Putamen (tissue), 1 donor: ENCODE measurements at regions not wholly inside any gene's neighbourhood (a gene's known extent, or its start where the extent isn't known, plus 50 kb on each side); places are given as distances from the start of the nearest gene placed in this dataset.
"Not testable (repeated sequence)": the region's sequence is repeated elsewhere in the genome, so short reads cannot be mapped to it uniquely, and the experiment has no call there.

Source experiments
- DNase-seq: peaks from one replicate; pipeline ENCODE4 v3.0.0-alpha.2; 2016; ENCODE audit warnings: low spot score

DNA sequence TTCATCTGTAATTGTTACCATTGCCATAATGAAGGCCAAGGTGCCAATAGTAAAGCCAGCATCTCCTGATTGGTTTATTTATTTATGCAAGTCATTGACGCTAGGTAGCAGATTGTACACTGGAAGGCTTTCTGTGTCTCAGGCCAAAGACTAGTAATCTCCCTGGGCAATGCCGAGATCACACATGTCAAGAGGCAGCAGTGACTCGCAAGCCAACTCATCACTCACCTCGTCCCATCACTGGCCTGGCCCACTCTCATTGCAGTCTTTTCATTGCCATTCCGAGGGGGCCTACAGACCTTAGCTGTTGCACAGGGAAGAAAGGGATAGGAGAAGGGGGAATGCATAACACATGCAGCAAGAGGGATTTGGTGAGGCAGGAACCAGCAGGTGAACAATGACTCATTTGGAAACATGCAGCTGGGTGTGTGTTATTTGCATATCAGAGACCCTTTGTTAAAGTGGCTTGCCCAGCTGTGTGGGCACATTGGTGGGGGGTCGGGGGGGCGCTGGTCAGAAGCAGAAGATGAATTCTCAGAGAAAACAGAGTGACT is 448.7 kb upstream of the HNRNPA3 start:
- no peak for DNase-seq

- no peak for DNase-seq
These were observed 447.7 kb upstream of the HNRNPA3 start for GRCh38 chr2:176764921-176765320.

GRCh38 chr2:176766005-176766404 is 446.6 kb upstream of the HNRNPA3 start:
- DNase-seq, result no peak

- DNase-seq, result no peak
These were observed 444.4 kb upstream of the HNRNPA3 start for GRCh38 chr2:176768185-176768584.

DNA sequence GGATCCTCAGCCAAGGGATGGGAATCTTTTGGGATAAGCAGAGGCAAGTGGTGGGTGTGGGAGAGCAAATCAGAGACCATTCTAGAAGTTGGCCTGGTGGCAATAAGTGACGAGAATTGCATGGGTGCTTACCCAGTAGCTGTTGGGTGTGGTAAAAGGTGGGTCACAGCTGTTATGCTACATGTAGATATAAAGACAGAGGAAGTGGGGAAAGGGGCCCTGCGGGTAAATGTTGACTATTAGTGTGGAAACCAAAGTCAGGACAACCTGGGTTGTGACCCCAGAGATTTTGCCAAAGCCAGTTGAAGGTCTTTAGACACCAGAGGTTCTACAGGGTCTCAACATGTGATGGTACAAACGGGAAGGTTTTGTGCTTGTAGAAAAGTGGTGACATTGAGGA is 443.6 kb upstream of the HNRNPA3 start:
- DNase-seq, result no peak

- DNase-seq, result no peak
These were observed 442.9 kb upstream of the HNRNPA3 start for GRCh38 chr2:176769499-176770370.

GRCh38 chr2:176772816-176773215 is 439.8 kb upstream of the HNRNPA3 start:
- no peak for DNase-seq

- DNase-seq, result no peak
These were observed 437.7 kb upstream of the HNRNPA3 start for GRCh38 chr2:176774766-176775451.

GRCh38 chr2:176777262-176777661 is 435.3 kb upstream of the HNRNPA3 start:
- no peak for DNase-seq

DNA sequence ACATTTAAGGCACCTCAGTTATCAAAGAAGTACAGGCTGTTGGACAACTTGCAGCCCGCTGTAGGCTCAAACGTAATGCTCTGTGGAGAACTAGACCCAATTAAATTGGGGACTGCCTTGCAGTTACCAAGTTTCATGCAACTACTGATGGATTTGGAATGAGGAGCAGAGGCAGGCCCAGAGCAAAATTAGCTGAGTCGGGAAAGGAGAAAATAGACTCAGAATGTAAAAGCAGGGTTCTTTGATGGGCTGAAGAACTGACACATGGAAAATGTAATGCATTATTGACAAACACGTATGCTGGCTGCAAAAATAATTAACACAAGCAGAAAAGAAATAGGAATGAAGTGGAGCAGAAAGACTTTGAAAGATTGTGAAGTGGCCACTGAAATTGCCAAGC is 432.7 kb upstream of the HNRNPA3 start:
- no peak for DNase-seq

- peak; percentile 8 for DNase-seq
These were observed 432.2 kb upstream of the HNRNPA3 start for GRCh38 chr2:176780348-176780747.

DNA sequence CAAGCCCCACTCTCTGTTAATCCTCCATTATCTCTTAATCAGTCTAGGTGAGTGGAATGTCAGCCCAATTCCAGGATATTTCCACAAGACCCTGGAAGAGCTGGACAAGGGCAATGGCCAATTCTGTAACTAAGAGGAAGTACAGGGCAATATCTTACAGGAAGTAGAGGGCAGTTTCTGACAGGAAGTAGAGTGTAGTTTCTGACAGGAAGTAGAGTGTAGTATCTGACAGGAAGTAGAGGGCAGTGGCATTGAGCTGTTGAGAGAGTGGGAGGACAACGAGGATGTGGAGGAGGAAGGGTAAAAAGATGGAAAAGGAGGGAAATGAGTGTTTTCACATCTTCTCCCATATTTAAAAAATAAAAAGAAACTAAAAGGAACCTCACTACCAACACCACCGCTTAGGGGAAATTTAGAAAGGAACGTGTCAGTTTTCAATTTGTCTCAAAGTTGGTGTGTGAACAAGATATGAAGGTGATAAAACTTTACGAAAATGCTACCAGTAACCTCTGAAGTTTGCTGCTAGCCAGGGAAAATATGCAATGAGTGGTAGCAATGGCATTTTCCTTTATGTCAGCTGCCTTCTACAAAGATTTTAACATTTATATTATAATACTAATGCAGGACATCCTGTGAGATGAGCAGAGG is 430.9 kb upstream of the HNRNPA3 start:
- DNase-seq, result no peak

DNA sequence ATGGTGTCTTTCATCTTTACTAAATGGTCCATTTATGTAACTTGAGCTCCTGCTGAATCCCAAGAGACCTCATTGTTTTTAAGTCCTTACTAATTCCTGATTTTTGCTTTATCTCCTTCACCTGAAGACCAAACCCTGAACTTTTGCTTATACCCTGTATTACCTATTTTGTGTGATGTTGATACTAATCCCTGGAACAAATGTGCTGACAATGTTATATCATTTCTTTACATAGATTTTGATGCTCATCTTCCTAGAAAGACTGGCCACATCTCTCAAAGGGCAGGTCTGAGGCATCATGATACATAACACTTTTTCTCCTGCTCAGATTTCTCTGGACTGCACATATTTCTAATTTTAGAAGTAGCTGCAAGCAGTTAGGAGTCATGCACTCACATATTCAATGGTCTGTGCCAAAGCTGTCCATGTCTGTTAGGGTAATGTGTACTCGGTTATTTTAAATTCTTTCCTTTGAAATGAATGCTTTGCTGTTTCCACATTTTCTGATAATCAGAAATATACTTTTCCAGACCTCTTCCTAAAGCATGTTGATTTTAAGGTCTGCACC is 427.9 kb upstream of the HNRNPA3 start:
- DNase-seq, result no peak

DNA sequence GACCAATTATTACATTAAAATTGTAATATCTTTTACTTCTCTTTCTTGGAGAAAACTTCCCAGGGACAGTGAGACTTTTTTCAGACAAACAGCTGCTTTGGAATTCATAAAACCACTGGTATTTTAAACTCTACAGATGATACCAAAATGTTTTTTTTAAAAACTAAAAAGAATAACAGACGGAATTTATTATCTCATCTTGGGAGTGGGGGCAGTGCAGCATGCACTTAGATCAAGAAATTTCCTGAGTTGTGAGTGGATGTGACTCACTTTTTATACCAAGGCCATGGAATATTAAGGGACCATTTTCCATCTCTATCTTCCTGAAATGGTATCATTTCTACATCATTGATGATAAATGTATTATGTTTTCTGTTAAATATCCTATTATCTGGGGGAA is 422.8 kb upstream of the HNRNPA3 start:
- DNase-seq, result no peak

- DNase-seq, result no peak
These were observed 422.1 kb upstream of the HNRNPA3 start for GRCh38 chr2:176790468-176790867.

- DNase-seq, result no peak
These were observed 418.8 kb upstream of the HNRNPA3 start for GRCh38 chr2:176793792-176794191.

- no peak for DNase-seq
These were observed 418.2 kb upstream of the HNRNPA3 start for GRCh38 chr2:176794392-176794791.

DNA sequence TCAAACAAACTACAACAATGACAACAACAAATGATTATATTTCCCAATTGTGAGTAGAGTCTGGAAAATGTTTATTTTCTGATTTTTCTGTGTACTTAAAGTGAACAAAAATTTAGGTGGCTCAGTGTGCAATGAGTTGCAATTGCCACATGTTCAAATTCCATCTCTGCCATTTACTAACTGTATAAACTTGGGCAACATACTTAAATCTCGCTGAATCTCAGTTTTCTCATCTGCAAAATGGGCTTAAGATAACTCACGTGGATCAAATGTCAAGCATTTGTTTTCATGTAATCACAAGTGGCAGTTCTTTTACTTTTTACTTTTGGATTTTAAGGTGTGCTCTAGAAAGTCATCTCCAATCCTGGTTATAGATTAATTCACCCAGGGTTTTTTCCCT is 416.8 kb upstream of the HNRNPA3 start:
- no peak for DNase-seq

DNA sequence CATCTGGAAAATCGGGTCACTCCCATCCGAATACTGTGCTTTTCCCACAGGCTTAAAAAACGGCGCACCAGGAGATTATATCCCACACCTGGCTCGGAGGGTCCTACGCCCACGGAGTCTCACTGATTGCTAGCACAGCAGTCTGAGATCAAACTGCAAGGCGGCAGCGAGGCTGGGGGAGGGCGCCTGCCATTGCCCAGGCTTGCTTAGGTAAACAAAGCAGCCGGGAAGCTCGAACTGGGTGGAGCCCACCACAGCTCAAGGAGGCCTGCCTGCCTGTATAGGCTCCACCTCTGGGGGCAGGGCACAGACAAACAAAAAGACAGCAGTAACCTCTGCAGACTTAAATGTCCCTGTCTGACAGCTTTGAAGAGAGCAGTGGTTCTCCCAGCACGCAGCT is 415.9 kb upstream of the HNRNPA3 start:
- not testable (repeated sequence) for DNase-seq

GRCh38 chr2:176804392-176804791 is 408.2 kb upstream of the HNRNPA3 start:
- no peak for DNase-seq

- DNase-seq, result no peak
These were observed 407.2 kb upstream of the HNRNPA3 start for GRCh38 chr2:176805345-176805744.

GRCh38 chr2:176812246-176812775 is 400.3 kb upstream of the HNRNPA3 start:
- DNase-seq, result peak; percentile 29
